Caco-2 (cell line): ENCODE measurements at regions not wholly inside any gene's neighbourhood (a gene's known extent, or its start where the extent isn't known, plus 50 kb on each side); places are given as distances from the start of the nearest gene placed in this dataset.

Experiments used
- BruUV-seq: library from RNA; stranded (reverse); fragments of 400-500 nt; replicated peaks from 2 replicates; lab custom pipeline; 2021; lab: Mats Ljungman, UMichigan
- CTCF ChIA-PET: fragments of 300-600 bp; sonication (Branson Sonifier 250); formaldehyde crosslinking; loops from one replicate; lab custom pipeline; 2022; ENCODE audit warnings: antibody characterized with exemption; lab: Charles Lee
- POLR2A ChIA-PET: fragments of 300-600 bp; sonication (Branson Sonifier 250); formaldehyde crosslinking; loops from one replicate; lab custom pipeline; 2022; ENCODE audit warnings: antibody characterized with exemption; lab: Charles Lee
- DNase-seq, 2 experiments: peaks; one replicate each; pipeline versions ENCODE4 v3.0.0 to v3.0.0-alpha.2; 2020 to 2022
- H3K27me3 ChIP-seq: replicated peaks from 2 replicates; pipeline ENCODE4 v1.6.0; 2011; ENCODE audit warnings: low read length; ENCODE audit not compliant: control insufficient read depth, insufficient read depth
- H3K36me3 ChIP-seq: 2 replicates; pipeline ENCODE4 v1.5.1; 2011; ENCODE audit warnings: low read length; ENCODE audit not compliant: control insufficient read depth, insufficient read depth
- H3K4me1 ChIP-seq: fragments of 250-450 bp; sonication (Bioruptor Pico); 2 replicates; pipeline ENCODE4 v1.5.1; 2020; ENCODE audit warnings: mild to moderate bottlenecking
- H3K4me3 ChIP-seq: 2 replicates; pipeline ENCODE4 v1.5.1; 2011; ENCODE audit warnings: low read depth, mild to moderate bottlenecking, control low read depth, low read length
- H3K9me3 ChIP-seq: fragments of 250-450 bp; sonication (Bioruptor Pico); 2 replicates; pipeline ENCODE4 v1.5.1; 2020; ENCODE audit warnings: mild to moderate bottlenecking, moderate library complexity
- H3K27ac Mint-ChIP-seq: one replicate; pipeline ENCODE4 v1.8.0; 2022; ENCODE audit warnings: mixed read lengths; ENCODE audit not compliant: unreplicated experiment
- H3K27me3 Mint-ChIP-seq: one replicate; pipeline ENCODE4 v1.8.0; 2022; ENCODE audit warnings: mixed read lengths; ENCODE audit not compliant: insufficient read depth, unreplicated experiment
- H3K36me3 Mint-ChIP-seq: one replicate; pipeline ENCODE4 v1.8.0; 2022; ENCODE audit warnings: mild to moderate bottlenecking, mixed read lengths; ENCODE audit not compliant: insufficient read depth, unreplicated experiment
- H3K4me1 Mint-ChIP-seq: one replicate; pipeline ENCODE4 v1.8.0; 2022; ENCODE audit warnings: low read depth, mixed read lengths; ENCODE audit not compliant: unreplicated experiment
- H3K4me3 Mint-ChIP-seq: one replicate; pipeline ENCODE4 v1.8.0; 2022; ENCODE audit warnings: mild to moderate bottlenecking, moderate library complexity, mixed read lengths; ENCODE audit not compliant: unreplicated experiment
- H3K9me3 Mint-ChIP-seq: one replicate; pipeline ENCODE4 v1.8.0; 2022; ENCODE audit warnings: mixed read lengths; ENCODE audit not compliant: unreplicated experiment
- intact Hi-C: fragments of 100-400 bp; cut with micrococcal nuclease; formaldehyde crosslinking; loops from one replicate; pipeline ENCODE4 v1.10.0; 2022; ENCODE audit not compliant: unreplicated experiment
- TF ChIP-seq, protein P1 (sequence below), 2 experiments: fragments of 200-600 bp in 1 of 2; IDR thresholded peaks; 1 replicate in 1 of 2; 2 replicates in 1 of 2; pipeline versions ENCODE4 v1.5.1 to v1.8.0; 2011 to 2022; ENCODE audit warnings: antibody characterized with exemption in 1 of 2, control low read depth in 1 of 2, inconsistent platforms in 1 of 2, low read depth in 1 of 2, low read length in 1 of 2, mild to moderate bottlenecking in 1 of 2, moderate library complexity in 1 of 2; ENCODE audit not compliant: insufficient read depth in 1 of 2, severe bottlenecking in 1 of 2, unreplicated experiment in 1 of 2

DNA sequence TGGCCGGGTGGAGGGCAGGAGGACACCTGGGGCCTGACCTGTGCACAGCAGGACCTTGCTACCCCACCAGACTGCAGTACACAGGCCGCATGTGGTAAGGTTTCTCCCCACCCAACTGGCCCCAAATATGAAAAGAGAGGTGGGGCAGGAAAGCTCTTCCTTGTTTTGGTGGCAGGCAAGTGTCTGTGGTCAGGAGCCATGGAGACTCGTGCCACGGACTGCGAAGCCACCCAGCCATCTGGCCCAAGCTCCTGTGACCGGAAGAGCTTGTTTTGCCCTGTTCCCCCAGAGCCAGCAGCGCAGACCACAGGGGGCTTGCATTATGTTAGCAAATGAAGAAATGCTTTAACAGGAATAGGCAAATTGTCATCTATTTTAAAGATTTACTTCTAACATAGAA is 54.9 kb downstream of the OLIG1 start:
- DNase-seq = no peak
- BruUV-seq = no TSS peak
- Histone ChIP-seq H3K27me3 (no peaks in the 10 kb centered on the region; the same call in 1 of the 2 replicates), H3K4me3 (no peak overlapping the region), H3K36me3 (no peaks in the 10 kb centered on the region), H3K9me3 (no peaks in the 10 kb centered on the region), H3K4me1 (peaks cover 10% of the 10 kb centered on the region; the same call in 1 of the 2 replicates)
- peaks cover 4% of the 10 kb centered on the region for H3K27me3 Mint-ChIP-seq
- POLR2A ChIA-PET = no interaction called here
- no peaks in the 10 kb centered on the region for H3K9me3 Mint-ChIP-seq
- H3K4me3 Mint-ChIP-seq = no peak overlapping the region
- no peak overlapping the region for H3K27ac Mint-ChIP-seq
- TF ChIP-seq, protein P1, sequence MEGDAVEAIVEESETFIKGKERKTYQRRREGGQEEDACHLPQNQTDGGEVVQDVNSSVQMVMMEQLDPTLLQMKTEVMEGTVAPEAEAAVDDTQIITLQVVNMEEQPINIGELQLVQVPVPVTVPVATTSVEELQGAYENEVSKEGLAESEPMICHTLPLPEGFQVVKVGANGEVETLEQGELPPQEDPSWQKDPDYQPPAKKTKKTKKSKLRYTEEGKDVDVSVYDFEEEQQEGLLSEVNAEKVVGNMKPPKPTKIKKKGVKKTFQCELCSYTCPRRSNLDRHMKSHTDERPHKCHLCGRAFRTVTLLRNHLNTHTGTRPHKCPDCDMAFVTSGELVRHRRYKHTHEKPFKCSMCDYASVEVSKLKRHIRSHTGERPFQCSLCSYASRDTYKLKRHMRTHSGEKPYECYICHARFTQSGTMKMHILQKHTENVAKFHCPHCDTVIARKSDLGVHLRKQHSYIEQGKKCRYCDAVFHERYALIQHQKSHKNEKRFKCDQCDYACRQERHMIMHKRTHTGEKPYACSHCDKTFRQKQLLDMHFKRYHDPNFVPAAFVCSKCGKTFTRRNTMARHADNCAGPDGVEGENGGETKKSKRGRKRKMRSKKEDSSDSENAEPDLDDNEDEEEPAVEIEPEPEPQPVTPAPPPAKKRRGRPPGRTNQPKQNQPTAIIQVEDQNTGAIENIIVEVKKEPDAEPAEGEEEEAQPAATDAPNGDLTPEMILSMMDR (IDR thresholded peaks at IDR 0.05; ENCODE audit: insufficient read depth in 1 of 2, low read depth in 1 of 2, low read length in 1 of 2, severe bottlenecking in 1 of 2, unreplicated experiment in 1 of 2) = no peak
- CTCF ChIA-PET = interaction anchor here (1.9 kb wide), 1 partner anchor 131 kb away, joined by 5 read pairs; no protein-coding TSS in a partner anchor
- no peaks in the 10 kb centered on the region for H3K36me3 Mint-ChIP-seq
- intact Hi-C loops = loop anchor here (5.0 kb wide), 1 partner anchor 183 kb away; no protein-coding TSS in a partner anchor
- peaks cover 10% of the 10 kb centered on the region for H3K4me1 Mint-ChIP-seq

DNA sequence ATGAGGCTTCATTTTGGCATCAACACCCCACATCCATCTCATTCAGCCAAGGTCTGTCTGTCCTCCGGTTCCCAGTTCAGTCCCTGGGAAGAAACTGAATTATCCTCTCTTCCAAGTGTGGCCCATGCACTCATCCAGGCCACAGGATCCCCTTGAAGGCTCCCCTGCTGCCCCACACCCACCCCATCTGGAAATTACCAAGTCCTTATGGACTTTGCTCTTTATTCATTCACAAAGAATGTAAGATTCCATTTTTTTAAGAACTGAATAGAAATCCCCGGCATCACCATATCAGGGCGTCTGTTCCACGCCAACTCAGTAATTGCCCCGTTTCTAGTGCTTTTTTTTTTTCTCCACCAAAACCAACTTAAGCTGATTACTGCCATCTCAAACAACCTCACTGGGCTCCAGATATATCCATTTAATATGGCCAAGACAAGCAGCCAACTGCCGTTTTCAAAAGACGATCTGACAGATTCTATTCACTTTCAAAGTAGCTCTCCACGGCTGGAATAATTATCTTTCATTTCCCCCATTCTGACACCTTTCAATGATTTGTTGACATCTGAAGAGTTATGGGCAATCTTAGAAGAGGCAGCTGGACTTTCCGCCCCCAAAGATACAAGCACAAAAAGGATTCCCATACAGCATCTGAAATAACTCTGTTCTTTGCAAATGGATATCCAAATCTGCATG is 55.9 kb downstream of the OLIG1 start:
- no TSS peak for BruUV-seq
- Mint-ChIP-seq H3K4me1 (peaks cover 10% of the 10 kb centered on the region), H3K36me3 (no peaks in the 10 kb centered on the region), H3K27ac (no peak overlapping the region), H3K9me3 (no peaks in the 10 kb centered on the region), H3K27me3 (peaks cover 8% of the 10 kb centered on the region), H3K4me3 (no peak overlapping the region)
- CTCF ChIA-PET = no interaction called here
- Histone ChIP-seq H3K27me3 (no peaks in the 10 kb centered on the region; the same call in 1 of the 2 replicates), H3K36me3 (no peaks in the 10 kb centered on the region), H3K9me3 (no peaks in the 10 kb centered on the region), H3K4me3 (no peak overlapping the region), H3K4me1 (peaks cover 10% of the 10 kb centered on the region; the same call in 1 of the 2 replicates)
- intact Hi-C loops = loop anchor here (5.0 kb wide), 1 partner anchor 184 kb away; no protein-coding TSS in a partner anchor
- TF ChIP-seq, protein P1 (IDR thresholded peaks at IDR 0.05; ENCODE audit: insufficient read depth in 1 of 2, low read depth in 1 of 2, low read length in 1 of 2, severe bottlenecking in 1 of 2, unreplicated experiment in 1 of 2) = no peak
- POLR2A ChIA-PET = no interaction called here
- DNase-seq = no peak

DNA sequence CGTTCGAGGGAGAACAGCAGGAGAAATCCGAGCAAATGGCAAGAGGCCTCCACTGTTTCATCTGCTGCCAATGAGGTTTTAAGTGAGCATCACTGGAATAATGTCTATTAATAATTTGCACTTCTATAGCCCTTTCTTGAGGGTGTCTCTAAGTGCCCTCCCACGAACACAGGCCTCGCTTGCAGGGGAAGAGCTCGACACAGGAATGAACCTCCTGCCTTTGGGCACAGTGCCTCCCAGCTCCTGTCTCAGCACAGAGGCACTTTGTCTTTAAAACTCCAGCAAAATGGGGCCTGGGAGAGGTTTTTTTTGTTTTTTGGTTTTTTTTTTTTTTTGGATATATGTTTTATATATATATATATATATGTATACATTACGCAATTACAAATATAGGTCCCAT is 56.6 kb downstream of the OLIG1 start:
- Mint-ChIP-seq H3K27me3 (peaks cover 14% of the 10 kb centered on the region), H3K4me1 (peaks cover 10% of the 10 kb centered on the region), H3K36me3 (no peaks in the 10 kb centered on the region), H3K4me3 (no peak overlapping the region), H3K27ac (no peak overlapping the region), H3K9me3 (no peaks in the 10 kb centered on the region)
- CTCF ChIA-PET = interaction anchor here (1.4 kb wide), 2 partner anchors 132 to 186 kb away, joined by 8 to 12 read pairs; no protein-coding TSS in a partner anchor
- TF ChIP-seq, protein P1 (IDR thresholded peaks at IDR 0.05; ENCODE audit: insufficient read depth in 1 of 2, low read depth in 1 of 2, low read length in 1 of 2, severe bottlenecking in 1 of 2, unreplicated experiment in 1 of 2) = no peak
- Histone ChIP-seq H3K4me3 (no peak overlapping the region), H3K27me3 (no peaks in the 10 kb centered on the region; the same call in 1 of the 2 replicates), H3K9me3 (no peaks in the 10 kb centered on the region), H3K36me3 (no peaks in the 10 kb centered on the region), H3K4me1 (peaks cover 10% of the 10 kb centered on the region; the same call in 1 of the 2 replicates)
- DNase-seq = no peak
- BruUV-seq = no TSS peak
- POLR2A ChIA-PET = no interaction called here
- intact Hi-C loops = loop anchor here (5.0 kb wide), 1 partner anchor 184 kb away; no protein-coding TSS in a partner anchor
